T47D (cell line): ENCODE measurements at regions not wholly inside any gene's neighbourhood (a gene's known extent, or its start where the extent isn't known, plus 50 kb on each side); places are given as distances from the start of the nearest gene placed in this dataset.
"Not testable (repeated sequence)": the region's sequence is repeated elsewhere in the genome, so short reads cannot be mapped to it uniquely, and the experiment has no call there.

Source experiments
- DNase-seq, 2 experiments: peaks; one replicate each; pipeline versions ENCODE4 v3.0.0 to v3.0.0-alpha.2; 2011 to 2012; ENCODE audit warnings: low read depth in 1 of 2, low spot score in 1 of 2
- JUND ChIP-seq: IDR thresholded peaks from 2 replicates; pipeline ENCODE4 v1.6.1; 2012; ENCODE audit warnings: low read depth
- in situ Hi-C: cut with HindIII; loops from 2 replicates; pipeline ENCODE4 v1.10.0; 2016; ENCODE audit warnings: low sequenced_read_pairs, low pct_unique_long_range_greater_than_20kb

DNA sequence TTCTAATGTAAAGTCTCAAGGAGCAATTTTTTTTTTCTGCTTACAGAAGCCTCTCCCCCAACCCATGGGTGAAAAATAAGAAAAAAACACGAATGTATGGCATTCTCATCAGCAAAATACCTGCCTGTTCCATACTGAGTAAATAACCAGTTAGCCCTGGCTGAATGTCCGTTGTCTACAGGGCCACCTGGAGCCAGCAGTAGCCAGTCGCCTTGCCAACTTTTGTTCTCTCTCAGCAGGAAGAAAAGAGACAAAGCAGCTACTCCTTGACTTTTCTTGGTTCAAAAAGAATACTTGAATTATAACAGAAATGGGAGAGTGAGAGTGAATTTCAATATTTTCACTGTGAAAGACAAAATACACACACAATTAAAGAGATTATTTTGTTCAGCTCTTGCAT is 532.9 kb upstream of the CRIM1 start:
- in situ Hi-C loops: no loop called here
- DNase-seq: no peak
- TF ChIP-seq JUND: no peak

- in situ Hi-C loops: no loop called here
- no peak for DNase-seq
- TF ChIP-seq JUND: no peak
Measured at GRCh38 chr2:35821675-35822074, 533.9 kb upstream of the CRIM1 start.

DNA sequence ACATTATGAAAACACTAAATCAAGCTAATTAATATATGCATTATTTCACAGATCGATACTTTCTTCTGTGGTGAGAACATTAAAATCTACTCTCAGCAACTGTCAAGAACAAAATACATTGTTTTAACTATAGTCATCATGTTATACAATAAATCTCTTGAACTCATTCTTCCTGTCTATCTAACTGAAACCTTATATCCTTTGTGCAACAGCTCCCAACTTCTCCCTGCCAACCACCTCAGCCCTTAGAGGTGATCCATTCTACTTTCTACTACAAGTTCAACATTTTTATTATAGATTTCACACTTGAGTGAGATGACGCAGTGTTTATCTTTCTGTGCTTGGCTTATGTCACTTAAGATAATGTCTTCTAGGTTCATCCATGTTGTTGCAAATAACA is 535.2 kb upstream of the CRIM1 start:
- TF ChIP-seq JUND: no peak
- no peak for DNase-seq
- in situ Hi-C loops: no loop called here

DNA sequence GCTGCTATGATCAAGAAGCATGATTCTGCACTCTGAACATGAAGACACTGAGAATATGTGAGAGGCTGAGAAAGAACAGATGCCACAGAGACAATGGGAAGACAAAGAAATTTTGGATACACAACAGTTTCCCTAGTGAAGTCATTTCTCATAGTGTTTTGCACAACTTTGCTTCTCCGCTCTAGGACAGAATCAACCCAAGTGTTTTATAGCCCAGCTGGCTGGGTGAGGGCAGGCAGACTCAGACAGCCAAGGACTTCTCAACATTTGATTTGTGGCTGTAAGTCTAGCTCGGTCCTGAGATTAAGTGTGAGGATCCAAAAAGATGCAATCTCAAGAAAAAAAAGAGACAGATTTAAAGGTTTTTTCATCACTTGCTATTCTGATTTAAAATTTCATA is 536.5 kb upstream of the CRIM1 start:
- no peak for TF ChIP-seq JUND
- in situ Hi-C loops: no loop called here
- no peak for DNase-seq

GRCh38 chr2:35818359-35818758 is 537.2 kb upstream of the CRIM1 start:
- DNase-seq, in situ Hi-C loops: not testable (repeated sequence)

- DNase-seq, in situ Hi-C loops: not testable (repeated sequence)
Measured at GRCh38 chr2:35814597-35814996, 541.0 kb upstream of the CRIM1 start.

GRCh38 chr2:35803126-35803525 is 552.5 kb upstream of the CRIM1 start:
- peak in 1 of 2 experiments; percentile 10 for DNase-seq
- in situ Hi-C loops: no loop called here
- TF ChIP-seq JUND: no peak

DNA sequence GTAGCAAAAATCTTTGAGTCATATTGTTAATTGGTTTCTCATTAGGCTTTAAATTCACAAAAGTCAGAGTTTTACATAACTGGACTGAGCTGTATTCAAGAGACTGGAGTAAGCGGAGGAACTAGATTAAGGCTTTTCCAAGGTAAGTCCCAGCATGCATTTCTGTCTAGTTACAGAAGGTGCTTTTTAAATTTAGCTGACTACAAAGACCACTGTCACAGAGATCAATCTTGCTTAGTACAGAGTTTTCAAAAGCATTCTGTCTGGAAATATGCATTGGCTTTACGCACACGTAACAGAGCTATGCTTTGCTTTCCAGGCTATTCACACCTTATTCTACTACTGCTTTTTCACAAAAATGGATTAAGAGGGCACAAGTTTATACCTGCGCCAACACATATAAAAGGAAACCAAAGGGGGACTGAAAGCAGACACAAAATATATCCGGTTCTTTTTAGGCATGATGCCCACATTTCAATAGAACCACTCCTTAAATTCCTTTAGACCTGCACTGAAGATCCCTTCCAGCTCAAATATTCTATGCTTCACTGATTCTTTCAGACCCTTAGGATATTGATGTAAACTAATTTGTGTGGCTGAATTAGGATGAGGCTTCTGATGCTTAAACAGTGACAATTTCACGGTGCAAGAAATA is 560.7 kb upstream of the CRIM1 start:
- in situ Hi-C loops: no loop called here
- DNase-seq: peak in 1 of 2 experiments; percentile 12

DNA sequence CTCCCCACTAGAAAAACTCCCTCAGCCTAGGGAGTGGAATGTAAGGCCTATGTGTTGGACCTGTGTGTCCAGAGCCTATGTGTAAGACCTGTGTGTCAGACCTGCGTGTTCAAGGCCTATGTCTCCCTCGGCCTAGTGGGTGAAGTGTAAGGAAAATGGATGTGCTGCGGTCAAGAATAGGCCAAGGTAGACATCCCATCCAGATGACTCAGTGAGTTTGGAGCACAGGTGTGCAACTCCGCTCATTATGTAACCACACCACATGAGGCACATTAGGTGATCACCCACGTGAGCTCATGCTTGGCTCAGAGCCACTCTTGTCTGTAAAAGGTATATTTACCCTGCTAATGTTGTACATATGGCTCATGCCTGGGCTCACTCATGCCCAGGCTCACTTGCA is 565.3 kb upstream of the CRIM1 start:
- DNase-seq: peak in 1 of 2 experiments; percentile 15
- in situ Hi-C loops: no loop called here
- TF ChIP-seq JUND: no peak

More for the DNA sequence above, 560.7 kb upstream of the CRIM1 start:
- TF ChIP-seq JUND: no peak

DNA sequence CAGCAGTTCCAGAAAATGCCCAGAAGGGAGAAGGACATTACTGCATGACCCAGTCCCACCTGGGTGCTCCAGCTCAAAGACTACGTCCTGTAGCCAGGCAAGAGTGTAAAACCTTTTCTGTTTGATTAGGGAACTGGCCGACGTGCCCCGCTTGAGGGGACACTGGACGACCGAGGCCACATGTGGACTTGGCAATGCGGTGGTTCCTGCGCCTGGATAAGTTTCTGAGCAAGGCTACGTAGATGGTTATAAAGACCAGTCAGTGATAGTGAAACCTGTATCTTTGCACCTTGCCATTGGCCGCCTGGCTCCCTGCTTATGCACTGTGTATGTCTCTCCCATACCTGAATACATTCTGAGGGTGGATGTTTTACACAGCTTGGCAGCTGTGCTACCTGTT is 567.0 kb upstream of the CRIM1 start:
- in situ Hi-C loops: no loop called here
- TF ChIP-seq JUND: no peak
- no peak for DNase-seq

DNA sequence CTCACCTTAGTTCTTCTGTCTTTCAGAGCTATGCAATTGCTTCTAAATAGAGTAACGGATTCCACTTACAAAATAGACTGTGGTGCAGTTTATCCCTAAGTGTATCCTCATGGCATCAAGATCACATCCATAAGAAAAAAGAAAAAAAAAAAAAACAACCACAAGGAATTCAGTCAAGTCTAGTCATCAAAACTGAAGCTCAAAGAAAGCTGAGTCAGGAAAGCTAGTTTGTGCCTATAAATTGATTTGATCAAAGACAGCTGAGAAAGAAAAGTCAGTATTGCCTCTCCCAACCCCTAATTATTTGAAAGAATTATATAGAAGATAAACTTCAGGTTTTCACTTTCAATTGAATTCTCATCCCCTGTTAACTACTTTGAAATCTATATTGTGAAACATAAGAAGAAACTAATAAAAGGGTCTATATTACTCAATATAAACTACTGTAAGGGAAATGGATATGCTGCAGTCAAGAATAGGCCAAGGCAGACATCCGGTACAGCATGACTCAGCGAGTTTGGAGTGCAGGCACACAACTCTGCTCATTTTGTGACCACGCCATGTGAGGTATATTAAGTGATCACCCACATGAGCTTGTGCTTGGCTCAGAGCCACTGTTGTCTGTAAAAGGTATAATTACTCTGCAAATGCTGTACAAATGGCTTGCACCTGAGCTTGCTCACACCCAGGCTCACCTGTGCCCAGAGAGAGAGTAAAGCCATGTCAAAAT is 568.1 kb upstream of the CRIM1 start:
- TF ChIP-seq JUND: no peak
- in situ Hi-C loops: no loop called here
- DNase-seq: peak in 1 of 2 experiments; percentile 22

DNA sequence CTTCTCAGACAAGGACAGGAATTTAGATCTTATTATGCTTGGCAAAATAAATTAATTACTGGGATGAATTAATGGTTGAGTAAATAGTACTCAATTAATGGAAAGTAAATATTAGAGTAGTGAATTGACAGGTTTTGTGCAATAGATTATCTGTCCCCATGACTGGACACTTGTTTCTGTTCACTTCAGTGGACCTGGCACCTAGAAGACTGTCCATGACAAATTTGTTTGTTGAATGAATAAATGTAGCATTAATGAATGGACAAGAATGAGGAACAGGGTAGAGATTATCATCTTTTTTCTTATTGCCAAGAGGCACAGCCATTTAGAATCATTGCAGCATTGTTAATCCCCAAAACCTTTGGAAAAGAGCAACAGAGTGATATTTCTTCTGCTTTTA is 570.0 kb upstream of the CRIM1 start:
- TF ChIP-seq JUND: no peak
- in situ Hi-C loops: no loop called here
- DNase-seq: peak in 1 of 2 experiments; percentile 73

DNA sequence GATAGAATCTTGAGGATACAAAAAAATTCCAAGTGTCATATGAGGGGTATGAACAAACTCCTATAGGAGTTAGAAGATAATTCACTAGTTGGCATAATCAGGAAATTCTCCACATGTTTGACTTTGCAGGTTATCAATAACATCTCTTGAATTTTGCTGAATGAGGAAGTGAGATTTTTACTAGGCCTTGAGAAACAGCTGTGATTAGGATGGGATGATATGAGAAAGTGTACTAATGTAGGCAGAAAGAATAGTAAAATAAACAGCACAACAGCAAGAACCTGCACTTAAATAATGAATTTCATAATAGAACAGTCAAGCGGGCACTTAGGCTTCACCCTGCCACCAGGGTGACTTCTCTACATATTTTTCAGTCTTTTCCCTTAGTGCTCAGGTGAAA is 570.8 kb upstream of the CRIM1 start:
- in situ Hi-C loops: no loop called here
- DNase-seq: peak in 1 of 2 experiments; percentile 56
- peak; percentile 45; the same call in 1 of the 2 replicates for TF ChIP-seq JUND
